SIG-M5 treated with dmso at 0.1 percent for 504 hours (cell line): ENCODE measurements at regions not wholly inside any gene's neighbourhood (a gene's known extent, or its start where the extent isn't known, plus 50 kb on each side); places are given as distances from the start of the nearest gene placed in this dataset.
"Not testable (repeated sequence)": the region's sequence is repeated elsewhere in the genome, so short reads cannot be mapped to it uniquely, and the experiment has no call there.

Source experiments
- DNase-seq: peaks from one replicate; lab custom pipeline; 2025; ENCODE audit not compliant: unreplicated experiment; lab: John Stamatoyannopoulos, UW

DNA sequence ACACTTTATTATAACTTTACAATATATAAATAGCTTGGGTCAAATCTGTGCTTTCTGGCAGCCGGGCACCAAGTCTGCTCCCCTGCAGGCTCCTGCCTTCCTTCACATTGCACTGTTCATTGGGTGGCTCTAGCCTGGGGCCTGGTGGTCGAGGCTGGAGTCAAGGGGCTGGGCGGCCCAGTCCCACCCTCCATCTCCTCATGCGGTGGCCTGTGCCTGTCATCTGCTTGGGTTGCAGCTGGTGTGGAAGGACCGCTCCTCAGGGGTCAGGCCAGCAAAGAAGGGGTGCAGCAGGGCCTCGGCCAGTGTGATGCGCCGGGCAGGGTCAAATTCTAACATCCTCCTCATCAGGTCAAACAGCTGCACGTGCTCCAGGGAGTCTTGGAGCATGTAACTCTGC lies 106.7 kb upstream of the SLC24A2 start:
- DNase-seq, result not testable (repeated sequence)

DNA sequence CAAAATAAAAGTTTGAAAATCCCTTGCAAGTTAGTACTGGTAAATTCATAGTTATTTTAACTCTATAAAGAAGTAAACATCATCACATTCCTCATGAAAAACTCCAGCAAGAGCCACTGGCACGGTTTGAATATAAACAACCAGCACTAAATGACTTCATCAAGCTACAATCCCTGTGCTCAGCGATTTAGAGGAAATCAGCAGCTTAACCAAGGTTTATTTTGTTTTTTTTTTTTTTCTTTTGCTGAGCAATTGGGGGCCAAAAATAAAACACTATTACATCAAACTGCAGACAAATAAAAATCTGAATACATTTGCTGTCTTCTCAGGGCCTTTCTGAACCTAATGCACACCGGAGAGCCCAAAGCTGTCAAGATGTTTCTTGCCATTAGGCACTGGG lies 106.2 kb upstream of the SLC24A2 start:
- no peak for DNase-seq

DNA sequence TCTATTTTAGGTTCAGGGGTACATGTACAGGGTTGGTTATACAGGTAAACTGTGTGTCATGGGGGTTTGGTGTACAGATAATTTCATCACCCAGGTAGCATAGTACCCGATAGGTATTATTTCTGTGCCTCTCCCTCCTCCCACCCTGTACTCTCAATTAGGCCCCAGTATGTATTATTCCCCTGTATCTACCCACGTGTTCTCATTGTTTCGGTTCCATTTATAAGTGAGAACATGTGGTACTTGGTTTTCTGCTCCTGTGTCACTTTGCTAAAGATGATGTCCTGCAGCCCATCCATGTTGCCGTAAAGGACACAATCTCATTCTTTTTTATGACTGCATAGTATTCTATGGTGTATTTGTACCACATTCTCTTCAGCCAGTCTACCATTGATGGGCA lies 96.8 kb upstream of the SLC24A2 start:
- DNase-seq, result no peak

DNA sequence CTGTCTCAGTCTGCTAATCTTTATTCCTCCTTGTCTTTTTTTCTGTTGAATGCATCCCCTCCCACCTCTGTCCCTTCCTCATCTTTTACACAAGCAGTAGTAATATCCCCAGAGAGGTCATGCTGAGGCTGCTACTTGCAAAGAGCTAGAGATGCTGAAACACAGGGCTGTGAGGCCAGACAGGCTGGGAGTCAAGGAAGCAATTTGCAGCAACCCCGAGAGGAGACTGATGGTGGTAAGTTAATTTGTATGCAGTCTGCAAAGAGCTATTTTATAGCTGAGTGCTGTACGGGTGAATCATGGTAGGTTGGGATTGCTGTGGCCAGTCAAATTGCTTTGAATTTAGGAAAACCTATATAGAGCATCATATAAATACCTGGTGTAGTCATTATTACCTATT lies 90.2 kb upstream of the SLC24A2 start:
- DNase-seq, result no peak

DNA sequence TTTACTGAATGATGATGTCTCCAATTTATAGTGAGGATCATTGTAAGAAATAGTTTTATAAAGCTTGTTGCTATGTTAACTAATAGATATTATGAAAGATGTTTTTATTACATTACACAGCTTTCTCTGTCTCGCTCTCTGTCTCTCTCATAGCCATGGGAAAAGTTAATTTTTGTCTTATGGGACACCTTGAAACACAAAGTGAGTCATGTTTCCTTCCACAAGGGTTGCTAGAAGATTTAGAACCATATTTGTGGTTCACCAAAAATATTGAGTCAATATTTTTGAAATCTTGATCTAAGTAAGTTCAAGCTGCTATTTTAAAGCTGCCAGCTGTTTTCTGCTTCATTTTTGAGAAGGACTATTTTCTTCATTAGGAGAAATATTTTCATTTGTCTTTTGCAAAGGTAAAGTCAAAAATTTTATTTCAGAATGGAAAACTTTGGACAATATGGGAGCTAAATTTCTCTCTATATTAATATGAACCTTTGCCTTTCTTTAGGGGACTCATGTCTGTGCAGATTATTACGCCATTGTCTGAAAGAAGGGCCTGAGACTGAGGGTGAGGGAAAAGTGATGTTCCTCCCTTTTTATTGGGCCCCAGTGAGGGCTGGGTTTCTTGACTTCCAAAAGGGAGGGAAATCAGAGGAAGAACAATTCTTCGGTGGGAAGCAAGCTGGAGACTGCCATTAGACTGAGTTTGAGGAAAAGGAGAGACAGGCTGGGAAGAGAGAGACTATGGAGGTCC lies 87.9 kb upstream of the SLC24A2 start:
- no peak for DNase-seq

DNA sequence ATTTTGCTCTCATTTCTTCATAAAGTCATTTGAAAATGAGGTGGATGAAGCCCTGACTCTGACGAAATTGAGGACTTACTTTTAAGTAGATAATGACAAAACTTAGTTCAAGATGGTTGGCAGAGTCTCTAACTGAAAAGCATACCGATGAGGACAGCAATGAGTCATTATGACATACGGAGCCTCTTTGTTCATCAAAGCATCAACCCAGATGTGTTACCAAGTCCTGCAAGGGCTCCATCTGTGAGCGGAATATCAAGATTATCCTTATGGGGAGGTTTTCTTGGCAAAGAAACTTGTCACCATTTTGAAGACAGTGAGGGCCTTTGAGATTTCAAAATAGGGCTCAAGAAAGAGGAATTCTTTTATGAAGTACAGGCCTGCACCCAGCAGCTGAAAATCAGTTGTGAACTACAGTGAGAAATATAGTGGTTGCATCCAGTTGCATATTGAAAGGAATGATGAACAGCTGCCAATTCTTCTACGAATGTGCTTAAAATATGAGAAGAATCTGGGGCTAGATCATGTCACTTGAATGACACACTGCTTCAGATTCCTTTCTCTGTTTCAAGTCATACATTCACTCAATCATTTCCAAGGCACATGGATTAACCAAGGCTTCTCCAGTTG lies 86.6 kb upstream of the SLC24A2 start:
- DNase-seq, result no peak

DNA sequence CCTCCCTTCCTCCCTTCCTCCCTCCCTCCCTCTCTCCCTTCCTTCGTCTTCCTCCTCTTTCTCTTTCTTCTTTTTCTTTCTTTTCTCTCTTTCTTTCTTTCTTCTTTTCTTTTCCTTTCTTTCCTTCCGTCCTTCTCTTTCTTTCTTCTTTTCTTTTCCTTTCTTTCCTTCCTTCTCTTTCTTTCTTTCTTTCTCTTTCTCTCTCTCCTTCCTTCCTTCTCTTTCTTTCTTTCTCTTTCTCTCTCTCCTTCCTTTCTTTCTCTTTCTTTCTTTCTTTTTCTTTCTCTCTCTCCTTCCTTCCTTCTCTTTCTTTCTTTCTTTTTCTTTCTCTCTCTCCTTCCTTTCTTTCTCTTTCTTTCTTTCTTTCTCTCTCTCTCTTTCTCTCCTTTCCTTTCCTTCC lies 84.4 kb upstream of the SLC24A2 start:
- DNase-seq, result not testable (repeated sequence)

DNA sequence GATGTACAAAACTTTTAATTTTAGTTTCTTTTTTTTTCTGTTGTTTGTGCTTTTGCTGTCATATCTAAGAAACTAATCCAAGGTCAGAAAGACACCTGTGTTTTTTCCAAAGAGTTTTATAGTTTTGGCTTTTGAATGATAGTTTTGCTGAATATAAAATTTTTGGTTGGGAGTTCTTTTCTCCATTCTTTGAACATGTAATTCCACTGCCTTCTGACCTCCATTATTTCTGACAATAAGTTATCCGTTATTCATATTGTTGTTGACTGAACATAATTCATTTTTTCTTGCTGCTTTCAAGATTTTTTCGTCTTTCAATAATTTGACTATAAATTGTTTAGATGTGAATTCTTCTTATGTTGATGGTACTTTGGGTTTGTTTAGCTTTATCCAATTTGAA lies 82.2 kb upstream of the SLC24A2 start:
- DNase-seq, result no peak

DNA sequence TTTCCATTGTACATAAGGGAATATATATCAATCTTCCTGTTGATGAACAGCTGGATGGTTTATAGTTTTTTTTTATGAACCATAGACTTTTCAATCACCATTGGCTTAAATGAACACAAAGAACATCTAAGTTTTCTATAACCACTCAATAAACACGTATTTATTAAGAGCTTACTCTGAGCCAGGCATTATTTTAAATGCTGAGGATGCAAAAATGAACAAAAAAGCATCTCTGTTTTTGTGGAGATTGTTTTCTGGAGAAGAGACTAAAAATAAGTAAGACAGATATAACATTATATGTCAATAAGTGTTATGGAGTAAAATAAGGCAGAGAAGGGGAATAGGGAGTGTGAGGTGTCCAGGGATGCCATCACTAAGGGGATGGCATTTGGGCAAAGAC lies 52.1 kb upstream of the SLC24A2 start:
- no peak for DNase-seq
